Fibroblast of lung (primary cell): ENCODE measurements at regions not wholly inside any gene's neighbourhood (a gene's known extent, or its start where the extent isn't known, plus 50 kb on each side); places are given as distances from the start of the nearest gene placed in this dataset.
"Not testable (repeated sequence)": the region's sequence is repeated elsewhere in the genome, so short reads cannot be mapped to it uniquely, and the experiment has no call there.

Experiments
- EZH2 ChIP-seq: IDR thresholded peaks from 2 replicates; pipeline ENCODE4 v1.5.1; 2012; ENCODE audit warnings: low read length, control low read depth, mild to moderate bottlenecking; ENCODE audit errors: missing control alignments
- TF ChIP-seq, protein P1 (sequence below), 2 donors: IDR thresholded peaks in 1 of 2; conservative IDR thresholded peaks in 1 of 2; 1 replicate in 1 of 2; 2 replicates in 1 of 2; pipeline ENCODE4 v1.5.1; 2011 to 2012; ENCODE audit warnings: low read length in 2 of 2, control low read depth in 1 of 2, inconsistent platforms in 1 of 2, low read depth in 1 of 2, mild to moderate bottlenecking in 1 of 2

GRCh38 chr15:84388638-84389037, 153.1 kb downstream of the GOLGA6L4 start:
- TF ChIP-seq, protein P1, sequence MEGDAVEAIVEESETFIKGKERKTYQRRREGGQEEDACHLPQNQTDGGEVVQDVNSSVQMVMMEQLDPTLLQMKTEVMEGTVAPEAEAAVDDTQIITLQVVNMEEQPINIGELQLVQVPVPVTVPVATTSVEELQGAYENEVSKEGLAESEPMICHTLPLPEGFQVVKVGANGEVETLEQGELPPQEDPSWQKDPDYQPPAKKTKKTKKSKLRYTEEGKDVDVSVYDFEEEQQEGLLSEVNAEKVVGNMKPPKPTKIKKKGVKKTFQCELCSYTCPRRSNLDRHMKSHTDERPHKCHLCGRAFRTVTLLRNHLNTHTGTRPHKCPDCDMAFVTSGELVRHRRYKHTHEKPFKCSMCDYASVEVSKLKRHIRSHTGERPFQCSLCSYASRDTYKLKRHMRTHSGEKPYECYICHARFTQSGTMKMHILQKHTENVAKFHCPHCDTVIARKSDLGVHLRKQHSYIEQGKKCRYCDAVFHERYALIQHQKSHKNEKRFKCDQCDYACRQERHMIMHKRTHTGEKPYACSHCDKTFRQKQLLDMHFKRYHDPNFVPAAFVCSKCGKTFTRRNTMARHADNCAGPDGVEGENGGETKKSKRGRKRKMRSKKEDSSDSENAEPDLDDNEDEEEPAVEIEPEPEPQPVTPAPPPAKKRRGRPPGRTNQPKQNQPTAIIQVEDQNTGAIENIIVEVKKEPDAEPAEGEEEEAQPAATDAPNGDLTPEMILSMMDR (conservative IDR thresholded peaks at IDR 0.05 in 1 of 2, IDR thresholded peaks at IDR 0.05 in 1 of 2; ENCODE audit: low read depth in 1 of 2, low read length in 2 of 2) = not testable (repeated sequence)
- TF ChIP-seq EZH2 = not testable (repeated sequence)
